Amygdala (tissue), 56 donors: ENCODE measurements at regions not wholly inside any gene's neighbourhood (a gene's known extent, or its start where the extent isn't known, plus 50 kb on each side); places are given as distances from the start of the nearest gene placed in this dataset.
A peak's percentile ranks its signal among the peaks of the same experiment; 100 is the strongest.

Experiments used
- DNase-seq, 56 donors: peaks; one replicate each; lab custom pipeline; 2025; lab: John Stamatoyannopoulos, UW

- DNase-seq, result no peak
These were observed 301.2 kb downstream of the SP3 start for GRCh38 chr2:173663835-173664512.

- DNase-seq, result no peak
These were observed 300.7 kb downstream of the SP3 start for GRCh38 chr2:173664513-173664910.

DNA sequence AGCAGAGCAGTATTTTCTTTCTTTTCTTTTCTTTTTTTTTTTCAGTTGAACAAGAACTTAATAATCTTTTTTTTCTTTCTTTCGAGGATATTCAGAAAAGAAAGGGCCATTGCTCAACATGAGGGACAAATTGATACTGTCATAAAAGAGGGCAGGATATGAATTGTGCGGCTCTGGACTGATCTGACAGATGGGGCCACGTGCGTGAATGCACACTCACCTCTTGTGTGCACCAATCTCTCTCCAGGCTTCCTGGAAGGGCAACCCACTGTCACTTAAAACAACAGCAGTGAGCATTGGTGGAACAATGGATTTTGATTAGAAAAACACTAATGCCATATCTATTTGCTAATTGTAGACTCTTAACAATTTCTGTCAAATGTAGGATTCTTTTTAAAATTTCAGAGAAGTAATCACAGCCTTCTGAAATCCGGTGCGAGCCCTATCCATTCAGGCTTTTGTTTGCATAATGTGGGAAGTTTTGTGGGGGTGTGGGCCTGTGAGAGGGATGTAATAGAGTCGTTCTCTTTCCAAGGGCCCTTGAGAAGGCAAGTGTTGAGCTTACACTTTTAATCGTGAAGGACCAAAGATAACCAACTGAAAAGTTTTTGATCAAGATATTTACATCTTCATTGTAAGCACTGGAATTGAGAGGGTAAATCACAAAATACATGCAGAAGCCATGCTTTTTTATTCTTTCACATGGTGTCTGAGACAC is 298.8 kb downstream of the SP3 start:
- no peak for DNase-seq

GRCh38 chr2:173667014-173667413 is 298.2 kb downstream of the SP3 start:
- no peak for DNase-seq

- DNase-seq, result no peak
These were observed 297.8 kb downstream of the SP3 start for GRCh38 chr2:173667415-173667814.

DNA sequence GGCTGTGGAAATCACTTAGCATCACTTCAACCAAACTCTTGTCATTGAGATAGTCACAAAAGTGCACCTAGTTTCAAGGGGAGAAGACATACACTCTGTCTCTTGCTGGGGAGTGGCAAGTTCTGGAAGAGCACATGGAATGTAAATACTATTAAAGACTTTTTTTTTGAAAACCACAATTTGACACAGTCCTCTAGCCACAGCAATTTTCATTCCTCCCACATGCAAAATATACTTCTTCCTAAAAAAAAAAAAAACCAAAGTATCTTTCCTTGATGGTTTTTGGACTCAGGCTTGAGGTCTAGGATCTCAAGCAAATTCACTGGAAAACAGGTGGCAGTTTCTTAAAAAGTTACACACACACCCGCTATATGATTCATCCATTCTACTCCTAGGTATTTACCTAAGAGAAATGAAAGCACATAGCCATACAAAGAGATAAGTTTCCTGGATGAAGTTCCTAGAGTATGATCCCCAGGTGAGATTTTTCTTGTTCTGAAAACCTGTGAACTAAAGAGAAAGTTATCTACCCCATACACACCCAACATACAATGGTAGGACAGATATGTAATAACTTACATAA is 295.8 kb downstream of the SP3 start:
- no peak for DNase-seq

- DNase-seq, result no peak
These were observed 295.3 kb downstream of the SP3 start for GRCh38 chr2:173669888-173670287.

DNA sequence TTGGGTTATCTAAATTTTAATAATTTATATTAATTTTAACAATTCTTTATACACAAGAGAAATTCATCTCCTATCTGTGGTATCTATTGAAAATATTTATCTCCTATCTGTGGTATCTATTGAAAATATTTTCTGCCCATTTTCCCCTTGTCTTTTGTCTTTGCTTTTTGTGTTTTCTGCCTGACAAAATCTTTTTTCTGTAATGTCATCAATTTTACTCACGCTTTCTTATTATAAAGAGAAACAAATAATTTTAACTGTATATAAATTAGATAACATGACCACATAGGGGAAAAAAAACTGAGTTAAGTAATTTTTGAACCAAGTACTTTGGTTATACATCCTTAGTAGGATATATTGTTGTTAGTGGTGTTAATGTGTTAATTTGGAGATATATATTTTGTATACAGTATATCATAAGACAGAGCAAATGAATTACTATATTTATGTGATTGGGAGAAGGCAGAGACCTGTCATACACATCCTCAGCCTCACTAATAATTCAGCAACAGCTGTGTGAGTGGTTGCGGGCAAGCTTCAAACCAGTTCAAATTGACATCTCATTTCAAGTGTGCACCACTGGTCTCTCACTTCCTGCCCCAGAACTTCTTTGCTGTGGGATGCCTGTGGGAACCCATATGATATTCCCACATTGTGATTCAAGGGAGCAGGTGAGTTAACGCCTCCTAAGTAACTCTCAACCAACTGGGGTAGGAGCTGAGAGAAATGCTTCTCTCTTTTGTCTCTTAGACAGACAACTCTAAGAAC is 292.4 kb downstream of the SP3 start:
- no peak for DNase-seq

- no peak for DNase-seq
These were observed 291.5 kb downstream of the SP3 start for GRCh38 chr2:173673640-173674039.

DNA sequence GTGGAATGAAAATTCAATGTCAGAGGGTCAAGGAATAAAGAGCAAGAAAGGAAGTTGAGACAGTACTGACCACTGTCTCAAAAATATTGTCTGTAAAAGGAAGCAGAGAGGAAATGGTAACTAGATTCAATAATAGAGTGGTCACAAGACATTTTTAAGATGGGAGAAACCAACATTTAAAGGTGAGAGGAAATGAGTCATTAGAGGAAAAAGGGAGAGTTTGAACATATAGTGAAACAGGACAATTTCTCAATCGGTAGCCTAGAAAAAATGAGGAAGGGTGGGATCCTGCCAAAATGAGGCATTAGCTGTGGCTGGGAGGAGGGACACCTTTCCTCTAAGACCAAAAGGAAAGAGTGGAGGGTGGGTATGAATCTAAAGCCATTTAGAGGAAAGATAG is 288.5 kb downstream of the SP3 start:
- no peak for DNase-seq

DNA sequence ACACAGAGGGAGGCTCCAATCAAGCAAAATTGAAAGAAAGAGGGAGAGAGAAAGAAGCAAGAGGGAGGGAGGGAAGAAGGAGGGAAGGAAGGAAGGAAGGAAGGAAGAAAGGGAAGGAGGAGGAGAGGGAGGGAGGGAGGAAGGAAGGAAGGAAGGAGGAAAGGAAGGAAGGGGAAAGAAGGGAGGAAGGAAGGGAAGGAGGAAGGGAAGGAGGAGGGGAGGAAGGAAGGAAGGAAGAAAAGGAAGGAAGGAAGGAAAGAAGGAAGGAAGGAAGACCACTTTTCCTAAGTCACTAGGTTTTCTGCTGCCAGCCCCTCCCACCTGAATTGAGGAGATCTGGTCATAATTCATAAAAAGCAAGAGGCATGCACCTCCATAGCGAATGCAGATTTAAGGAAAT is 287.0 kb downstream of the SP3 start:
- DNase-seq, result no peak

DNA sequence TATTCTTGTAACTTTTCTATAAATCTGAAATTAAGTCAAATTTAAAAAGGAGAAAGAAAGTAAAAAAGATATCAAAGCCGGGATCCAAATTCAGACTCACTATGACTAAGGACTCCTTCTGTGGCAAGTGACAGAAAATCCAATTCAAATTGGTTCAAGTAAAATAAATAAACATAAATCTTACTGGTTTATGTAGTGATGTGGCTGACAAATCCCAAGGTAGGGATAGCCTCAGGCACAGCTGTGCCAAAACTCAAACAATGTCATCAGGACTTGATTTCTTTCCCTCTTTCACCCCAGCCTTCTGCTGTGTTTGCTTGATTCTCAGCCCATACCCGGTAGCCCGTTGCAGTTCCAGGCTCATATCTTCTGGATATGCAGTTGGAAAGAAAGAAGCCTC is 284.6 kb downstream of the SP3 start:
- no peak for DNase-seq

- DNase-seq, result no peak
These were observed 283.1 kb downstream of the SP3 start for GRCh38 chr2:173681881-173682650.

- no peak for DNase-seq
These were observed 280.2 kb downstream of the SP3 start for GRCh38 chr2:173684896-173685459.

GRCh38 chr2:173690349-173690748 is 274.8 kb downstream of the SP3 start:
- DNase-seq, result no peak

GRCh38 chr2:173692068-173692467 is 273.1 kb downstream of the SP3 start:
- no peak for DNase-seq

GRCh38 chr2:173693044-173693589 is 272.1 kb downstream of the SP3 start:
- no peak for DNase-seq

- DNase-seq, result peak in 1 of 56 donors; percentile 1
These were observed 268.9 kb downstream of the SP3 start for GRCh38 chr2:173696274-173696673.

DNA sequence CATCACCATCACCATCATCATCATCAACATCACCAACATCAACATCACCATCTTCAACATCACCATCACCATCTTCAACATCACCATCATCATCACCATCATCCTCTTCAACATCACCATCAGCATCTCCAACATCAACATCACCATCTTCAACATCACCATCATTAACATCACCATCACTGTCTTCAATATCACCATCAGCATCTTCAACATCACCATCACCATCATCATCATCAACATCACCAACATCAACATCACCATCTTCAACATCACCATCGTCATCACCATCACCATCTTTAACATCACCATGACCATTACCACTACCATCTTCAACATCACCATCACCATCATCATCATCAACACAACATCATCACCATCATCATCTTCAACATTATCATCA is 267.2 kb downstream of the SP3 start:
- no peak for DNase-seq

DNA sequence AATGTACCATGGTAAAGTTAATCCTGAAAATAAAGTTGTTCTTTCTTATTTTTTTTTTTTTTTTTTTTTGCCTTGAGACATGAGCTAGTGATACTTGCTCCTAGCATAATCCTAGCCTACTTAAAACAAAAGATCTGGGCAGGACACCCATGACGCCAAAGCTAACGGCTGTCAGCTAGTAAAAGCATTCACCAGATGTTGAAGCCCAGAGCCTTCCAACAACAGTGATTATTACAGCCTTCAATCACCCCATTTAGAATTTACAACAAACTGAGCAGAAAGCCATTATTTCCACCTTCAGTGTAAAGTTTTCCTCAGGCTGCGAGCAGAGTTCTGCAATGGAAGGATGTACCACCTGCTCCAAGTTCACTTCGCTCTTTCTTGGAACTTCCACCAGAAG is 259.5 kb downstream of the SP3 start:
- DNase-seq, result no peak
